HG03565 (cell line): ENCODE measurements at regions not wholly inside any gene's neighbourhood (a gene's known extent, or its start where the extent isn't known, plus 50 kb on each side); places are given as distances from the start of the nearest gene placed in this dataset.

Experiments used
- ATAC-seq: cut with Tn5 transposase; IDR thresholded peaks from one replicate; pipeline ENCODE4 v1.9.1; 2021; ENCODE audit warnings: mild to moderate bottlenecking, moderate library complexity; ENCODE audit not compliant: unreplicated experiment

DNA sequence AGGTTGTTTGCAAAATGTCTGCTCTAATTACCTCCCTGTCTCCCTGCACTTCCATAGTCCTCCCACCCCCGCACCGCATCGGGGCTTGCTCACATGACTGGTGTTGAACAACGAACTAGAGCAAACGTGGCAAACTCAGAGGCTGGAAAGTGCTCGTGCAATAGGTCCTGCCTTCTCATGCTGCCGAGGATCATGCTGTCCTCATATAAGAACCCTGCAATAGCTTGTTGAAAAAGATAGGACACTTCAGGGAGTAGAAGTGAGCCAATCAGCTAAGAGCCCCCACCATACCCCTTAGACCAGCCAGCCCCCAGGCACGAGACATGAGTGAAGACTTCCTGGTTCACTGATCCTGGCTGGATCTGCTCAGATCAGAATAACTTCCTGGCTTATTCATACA lies 219.2 kb downstream of the C6orf118 start:
- no peak for ATAC-seq

GRCh38 chr6:165086814-165087213 lies 222.6 kb downstream of the C6orf118 start:
- ATAC-seq: no peak

DNA sequence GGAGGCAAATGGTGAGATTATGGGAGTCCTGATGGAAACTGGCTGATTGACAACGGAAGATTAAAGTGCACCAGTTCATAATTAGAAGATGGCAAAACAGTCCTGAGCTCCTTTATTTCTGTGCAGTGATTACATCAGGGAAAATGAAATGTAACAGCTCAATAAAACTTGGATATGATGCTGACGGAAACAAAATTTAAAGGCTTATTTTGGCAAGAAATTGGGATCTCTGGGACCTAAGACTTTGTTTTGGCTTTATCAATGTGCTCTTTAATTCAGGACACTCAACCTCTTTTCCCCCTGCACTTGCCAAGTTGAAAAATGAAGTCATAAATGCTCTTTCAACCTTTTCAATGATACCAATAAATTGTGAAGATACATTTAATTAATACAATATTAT lies 226.8 kb downstream of the C6orf118 start:
- ATAC-seq: no peak

- no peak for ATAC-seq
These were observed 227.4 kb downstream of the C6orf118 start for GRCh38 chr6:165081944-165082532.

GRCh38 chr6:165077876-165078275 lies 231.5 kb downstream of the C6orf118 start:
- no peak for ATAC-seq

- ATAC-seq: no peak
These were observed 237.5 kb downstream of the C6orf118 start for GRCh38 chr6:165071906-165072305.

GRCh38 chr6:165060720-165061119 lies 248.7 kb downstream of the C6orf118 start:
- no peak for ATAC-seq

- ATAC-seq: no peak
These were observed 250.4 kb downstream of the C6orf118 start for GRCh38 chr6:165059032-165059431.

DNA sequence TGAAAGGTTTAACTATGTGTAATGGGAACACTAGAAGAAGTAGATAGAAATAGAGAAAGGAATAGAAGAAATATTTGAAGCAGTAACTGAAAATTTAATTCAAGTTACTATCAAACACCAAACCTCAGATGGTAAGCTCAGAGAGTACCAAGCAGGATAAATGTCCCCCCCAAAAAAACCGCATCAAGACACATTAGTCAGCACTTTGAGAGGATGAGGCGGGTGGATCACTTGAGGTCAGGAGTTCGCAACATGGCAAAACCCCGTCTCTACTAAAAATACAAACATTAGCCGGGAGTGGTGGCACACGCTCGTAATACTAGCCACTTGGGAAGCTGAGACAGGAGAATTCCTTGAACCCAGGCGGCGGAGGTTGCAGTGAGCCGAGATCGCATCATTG lies 253.1 kb downstream of the C6orf118 start:
- no peak for ATAC-seq

- no peak for ATAC-seq
These were observed 254.2 kb downstream of the C6orf118 start for GRCh38 chr6:165055231-165055630.

- ATAC-seq: no peak
These were observed 256.6 kb downstream of the C6orf118 start for GRCh38 chr6:165052561-165053480.

- ATAC-seq: no peak
These were observed 260.0 kb downstream of the C6orf118 start for GRCh38 chr6:165049362-165049761.

GRCh38 chr6:165047952-165048351 lies 261.5 kb downstream of the C6orf118 start:
- ATAC-seq: no peak

GRCh38 chr6:165045631-165046030 lies 263.8 kb downstream of the C6orf118 start:
- no peak for ATAC-seq

DNA sequence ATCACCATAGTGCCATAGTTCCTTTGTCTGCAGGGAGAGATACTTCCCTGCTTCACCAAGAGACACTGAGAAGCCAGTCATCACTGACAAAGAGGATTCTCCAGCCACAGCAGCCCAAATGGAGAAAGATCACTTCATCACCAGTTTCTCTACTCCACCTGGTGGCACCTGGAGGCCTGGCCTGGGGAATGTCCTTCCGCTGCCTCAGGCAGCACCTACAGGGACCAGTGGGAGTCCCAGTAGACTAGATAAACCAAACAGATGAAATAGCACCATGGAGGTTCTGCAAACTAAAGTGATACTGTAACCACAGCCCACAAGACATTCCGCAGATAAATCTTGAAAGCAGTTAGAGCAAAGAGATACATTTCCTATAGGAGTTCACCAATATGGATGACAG lies 266.5 kb downstream of the C6orf118 start:
- no peak for ATAC-seq

- ATAC-seq: no peak
These were observed 269.0 kb downstream of the C6orf118 start for GRCh38 chr6:165040440-165040839.

DNA sequence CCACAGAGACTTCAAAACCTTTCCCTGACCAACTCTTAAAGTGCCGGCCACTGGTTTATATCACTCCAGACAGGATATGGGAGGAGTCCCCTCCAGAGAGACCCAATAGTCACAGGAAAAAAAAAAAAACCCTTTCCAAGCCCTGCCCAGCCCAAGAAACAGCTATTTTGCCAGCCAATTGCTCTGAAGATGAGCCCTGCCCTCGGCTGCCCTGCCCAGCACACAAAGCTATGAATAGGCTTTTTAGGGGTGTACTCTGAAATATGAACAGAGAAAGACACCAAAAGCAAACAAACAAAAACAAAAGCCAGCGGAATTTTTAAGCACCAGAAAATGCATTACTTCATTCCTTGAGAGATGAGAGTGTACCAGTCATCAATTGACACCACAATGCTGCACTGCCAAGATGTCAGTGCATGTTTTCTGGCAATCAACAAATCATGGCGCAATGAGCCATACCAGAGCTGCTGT lies 275.1 kb downstream of the C6orf118 start:
- no peak for ATAC-seq

GRCh38 chr6:165031502-165031901 lies 277.9 kb downstream of the C6orf118 start:
- ATAC-seq: no peak

DNA sequence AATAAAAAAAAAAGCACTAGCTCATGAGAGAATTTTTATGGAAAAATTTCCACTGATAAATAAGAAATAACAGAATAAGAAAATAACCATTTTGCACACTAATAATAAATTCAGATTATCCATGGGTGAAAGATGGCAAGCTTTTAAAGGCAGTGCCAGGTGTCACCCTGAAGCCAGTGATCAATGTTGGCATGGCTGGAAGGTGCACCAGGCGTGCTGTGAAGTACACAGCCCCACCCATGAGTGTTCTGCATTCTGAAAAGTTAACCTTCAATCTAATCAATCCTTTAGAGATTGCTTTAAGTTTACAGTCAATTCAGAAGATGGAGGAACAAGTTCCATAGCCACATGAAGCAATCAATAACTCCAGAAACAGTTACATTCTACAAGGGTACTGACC lies 284.4 kb downstream of the C6orf118 start:
- ATAC-seq: no peak

DNA sequence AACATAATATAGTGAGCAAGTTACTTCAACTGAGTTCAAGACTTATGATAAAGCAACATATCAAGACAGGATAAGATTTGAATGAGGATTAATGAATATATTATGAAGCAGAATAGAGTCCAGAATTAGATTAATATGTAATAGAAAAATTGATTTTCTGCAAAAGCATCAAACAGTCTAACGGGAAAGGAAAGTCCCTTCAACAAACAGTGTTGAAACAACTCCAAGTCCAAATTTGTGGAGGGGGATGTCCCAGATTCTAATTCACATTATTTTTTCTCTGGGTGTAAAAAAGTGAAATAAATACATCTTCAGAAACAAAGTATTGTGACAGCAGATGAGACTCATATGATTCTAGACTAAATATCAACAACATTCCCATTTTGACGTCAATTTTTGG lies 289.7 kb downstream of the C6orf118 start:
- ATAC-seq: no peak

- ATAC-seq: no peak
These were observed 293.7 kb downstream of the C6orf118 start for GRCh38 chr6:165015676-165016075.

DNA sequence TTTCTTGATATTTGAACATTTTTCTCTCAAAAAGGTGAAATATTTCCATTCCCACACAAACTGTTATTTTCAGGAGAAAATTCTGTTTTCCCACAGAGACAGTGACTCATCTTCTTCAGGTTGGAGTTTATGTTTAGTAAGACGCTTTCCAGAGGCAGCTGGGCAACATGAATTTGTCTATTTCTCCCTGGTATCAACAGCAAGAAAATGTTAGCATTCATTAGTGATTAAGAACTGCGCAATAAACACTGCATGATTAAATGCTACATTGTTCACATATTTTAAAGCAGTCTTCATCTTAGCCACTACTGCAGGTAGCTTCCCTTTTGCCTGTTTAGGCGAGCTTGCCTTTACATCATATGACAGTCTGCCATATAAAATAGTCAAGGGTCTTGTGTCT lies 295.7 kb downstream of the C6orf118 start:
- no peak for ATAC-seq
